Vagina (tissue), 2 donors: ENCODE measurements at regions not wholly inside any gene's neighbourhood (a gene's known extent, or its start where the extent isn't known, plus 50 kb on each side); places are given as distances from the start of the nearest gene placed in this dataset.

Experiments used
- POLR2A ChIP-seq, 2 donors: fragments of 450-650 bp; IDR thresholded peaks; one replicate each; pipeline ENCODE4 v1.6.1; 2017; ENCODE audit warnings: antibody characterized with exemption in 2 of 2, mild to moderate bottlenecking in 2 of 2, moderate library complexity in 2 of 2
- POLR2AphosphoS5 ChIP-seq, 2 donors: sonication (generic); formaldehyde crosslinking; IDR thresholded peaks; one replicate each; pipeline ENCODE4 v1.9.0; 2017; ENCODE audit warnings: antibody characterized with exemption in 2 of 2, mild to moderate bottlenecking in 2 of 2, low read depth in 1 of 2; ENCODE audit not compliant: insufficient read depth in 1 of 2
- TF ChIP-seq, protein P1 (sequence below), 3 experiments: fragments of 450-650 bp in 2 of 3; fragments of 200-600 bp in 1 of 3; sonication (generic) in 1 of 3; IDR thresholded peaks; one replicate each; pipeline ENCODE4 v1.5.1; 2017 to 2019; ENCODE audit warnings: antibody characterized with exemption in 3 of 3, mild to moderate bottlenecking in 2 of 3, moderate library complexity in 2 of 3

DNA sequence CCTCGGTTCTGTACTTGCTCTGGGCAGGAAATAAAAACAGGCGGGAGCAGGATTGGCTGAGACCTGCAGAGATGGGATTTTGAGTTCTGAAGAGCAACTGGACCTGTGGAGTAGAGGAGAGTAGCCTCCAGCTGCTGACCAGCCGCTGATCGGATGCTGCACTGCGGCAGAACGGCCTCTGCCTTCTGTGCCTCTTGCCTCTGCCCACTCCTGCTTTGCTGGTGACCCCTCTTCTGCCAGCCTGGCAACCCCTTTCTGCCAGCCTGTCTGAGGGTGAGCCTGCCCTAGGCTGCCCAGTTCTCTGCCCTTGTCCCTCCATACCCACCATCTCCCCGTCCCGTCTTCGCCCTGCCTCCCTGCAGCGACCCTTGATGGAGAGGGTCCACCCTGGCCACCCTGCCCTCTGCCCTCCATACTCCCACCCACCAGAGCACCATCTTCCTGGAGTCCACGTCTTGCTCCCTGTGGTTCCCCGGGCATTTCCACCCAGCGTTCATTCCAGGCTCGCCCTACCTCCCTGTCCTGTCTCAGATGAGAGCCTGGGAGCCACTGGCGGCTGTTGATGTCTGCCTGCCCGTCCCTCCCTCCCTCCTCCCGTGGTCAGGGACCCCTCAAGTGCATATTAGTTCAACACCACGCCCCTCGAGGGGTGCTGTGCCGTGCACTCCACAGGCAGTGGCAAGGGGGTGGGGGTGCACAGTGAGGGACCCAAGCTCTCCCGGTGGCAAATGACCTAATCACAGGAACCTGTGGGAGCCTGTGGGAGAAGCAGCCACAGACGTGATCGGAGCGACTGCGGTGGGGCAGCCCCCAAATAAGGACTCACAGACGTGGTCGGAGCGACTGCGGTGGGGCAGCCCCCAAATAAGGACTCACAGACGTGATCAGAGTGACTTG is 863.3 kb downstream of the TBC1D22A start:
- TF ChIP-seq, protein P1, sequence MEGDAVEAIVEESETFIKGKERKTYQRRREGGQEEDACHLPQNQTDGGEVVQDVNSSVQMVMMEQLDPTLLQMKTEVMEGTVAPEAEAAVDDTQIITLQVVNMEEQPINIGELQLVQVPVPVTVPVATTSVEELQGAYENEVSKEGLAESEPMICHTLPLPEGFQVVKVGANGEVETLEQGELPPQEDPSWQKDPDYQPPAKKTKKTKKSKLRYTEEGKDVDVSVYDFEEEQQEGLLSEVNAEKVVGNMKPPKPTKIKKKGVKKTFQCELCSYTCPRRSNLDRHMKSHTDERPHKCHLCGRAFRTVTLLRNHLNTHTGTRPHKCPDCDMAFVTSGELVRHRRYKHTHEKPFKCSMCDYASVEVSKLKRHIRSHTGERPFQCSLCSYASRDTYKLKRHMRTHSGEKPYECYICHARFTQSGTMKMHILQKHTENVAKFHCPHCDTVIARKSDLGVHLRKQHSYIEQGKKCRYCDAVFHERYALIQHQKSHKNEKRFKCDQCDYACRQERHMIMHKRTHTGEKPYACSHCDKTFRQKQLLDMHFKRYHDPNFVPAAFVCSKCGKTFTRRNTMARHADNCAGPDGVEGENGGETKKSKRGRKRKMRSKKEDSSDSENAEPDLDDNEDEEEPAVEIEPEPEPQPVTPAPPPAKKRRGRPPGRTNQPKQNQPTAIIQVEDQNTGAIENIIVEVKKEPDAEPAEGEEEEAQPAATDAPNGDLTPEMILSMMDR (IDR thresholded peaks at IDR 0.05): no peak
- TF ChIP-seq POLR2A (IDR thresholded peaks at IDR 0.05) (no peak), POLR2AphosphoS5 (IDR thresholded peaks at IDR 0.05; ENCODE audit: insufficient read depth in 1 of 2, low read depth in 1 of 2) (no peak)
